OCI-LY1 (cell line): ENCODE measurements at regions not wholly inside any gene's neighbourhood (a gene's known extent, or its start where the extent isn't known, plus 50 kb on each side); places are given as distances from the start of the nearest gene placed in this dataset.

Experiments
- H2AFZ ChIP-seq: fragments of 200-600 bp; sonication (generic), shearing (Covaris generic); 2 replicates; pipeline ENCODE4 v1.6.0; 2014; ENCODE audit warnings: antibody characterized with exemption, mild to moderate bottlenecking, low read length
- H3F3A ChIP-seq: fragments of 200-600 bp; sonication (generic), shearing (Covaris generic); 2 replicates; pipeline ENCODE4 v1.6.0; 2014; ENCODE audit warnings: mild to moderate bottlenecking, antibody characterized with exemption, low read length, moderate library complexity; ENCODE audit not compliant: insufficient read depth
- H3K27ac ChIP-seq: fragments of 200-600 bp; sonication (generic); 2 replicates; pipeline ENCODE4 v1.5.1; 2014; ENCODE audit warnings: low read length, mixed run types, mild to moderate bottlenecking, low read depth; ENCODE audit not compliant: poor library complexity, severe bottlenecking
- H3K27me3 ChIP-seq: fragments of 200-600 bp; sonication (generic); 2 replicates; pipeline ENCODE4 v1.6.0; 2014; ENCODE audit warnings: antibody characterized with exemption, mild to moderate bottlenecking, low read length, moderate library complexity; ENCODE audit not compliant: insufficient read depth
- H3K36me3 ChIP-seq: fragments of 200-600 bp; sonication (generic); 2 replicates; pipeline ENCODE4 v1.6.1; 2014; ENCODE audit warnings: mild to moderate bottlenecking, antibody characterized with exemption, low read length, moderate library complexity, mixed read lengths; ENCODE audit not compliant: insufficient read depth
- H3K4me1 ChIP-seq: fragments of 200-600 bp; sonication (generic); 2 replicates; pipeline ENCODE4 v1.5.1; 2014; ENCODE audit warnings: mild to moderate bottlenecking, low read length, moderate library complexity; ENCODE audit not compliant: insufficient read depth, severe bottlenecking
- H3K4me2 ChIP-seq: fragments of 200-600 bp; sonication (generic), shearing (Covaris generic); 2 replicates; pipeline ENCODE4 v1.6.1; 2014; ENCODE audit warnings: low read length
- H3K4me3 ChIP-seq: fragments of 200-600 bp; sonication (generic); 2 replicates; pipeline ENCODE4 v1.5.1; 2014; ENCODE audit warnings: low read length, low read depth, mild to moderate bottlenecking, mixed read lengths; ENCODE audit not compliant: poor library complexity, severe bottlenecking
- H3K79me2 ChIP-seq: fragments of 200-600 bp; shearing (Covaris generic); 2 replicates; pipeline ENCODE4 v1.6.1; 2016; ENCODE audit warnings: mixed run types, low read length, mixed read lengths; ENCODE audit not compliant: insufficient read depth
- H3K9ac ChIP-seq: fragments of 200-600 bp; sonication (generic), shearing (Covaris generic); 2 replicates; pipeline ENCODE4 v1.6.1; 2014; ENCODE audit warnings: mild to moderate bottlenecking, low read length, mixed read lengths
- H3K9me2 ChIP-seq: fragments of 200-600 bp; sonication (generic), shearing (Covaris generic); 2 replicates; pipeline ENCODE4 v1.6.1; 2014; ENCODE audit warnings: low read depth, mild to moderate bottlenecking, low read length, mixed read lengths
- H3K9me3 ChIP-seq: fragments of 200-600 bp; shearing (Covaris generic); 2 replicates; pipeline ENCODE4 v1.6.1; 2014; ENCODE audit warnings: low read length, mixed read lengths
- H4K20me1 ChIP-seq: fragments of 200-600 bp; sonication (generic), shearing (Covaris generic); 2 replicates; pipeline ENCODE4 v1.6.0; 2016; ENCODE audit warnings: mild to moderate bottlenecking, low read length; ENCODE audit not compliant: insufficient read depth
- CTCF ChIP-seq: fragments of 200-600 bp; sonication (generic), shearing (Covaris generic); IDR thresholded peaks from 2 replicates; pipeline ENCODE4 v1.5.1; 2017; ENCODE audit warnings: mild to moderate bottlenecking, antibody characterized with exemption, low read length, moderate library complexity, mixed read lengths
- EZH2 ChIP-seq: fragments of 200-600 bp; sonication (generic), shearing (Covaris generic); IDR thresholded peaks from 2 replicates; pipeline ENCODE4 v1.8.0; 2017; ENCODE audit warnings: borderline replicate concordance, mixed run types, mild to moderate bottlenecking, antibody characterized with exemption, low read length, moderate library complexity, mixed read lengths

GRCh38 chr18:73613706-73614340 is 533.8 kb downstream of the FBXO15 start:
- Histone ChIP-seq H3K9me3 (no peaks in the 10 kb centered on the region), H3F3A (no peaks in the 10 kb centered on the region), H3K36me3 (no peaks in the 10 kb centered on the region), H3K27me3 (no peaks in the 10 kb centered on the region), H3K4me2 (no peak overlapping the region), H4K20me1 (no peaks in the 10 kb centered on the region), H3K27ac (no peak overlapping the region), H3K4me3 (no peak overlapping the region), H3K79me2 (no peaks in the 10 kb centered on the region), H3K9me2 (no peaks in the 10 kb centered on the region), H2AFZ (no peak overlapping the region), H3K4me1 (no peaks in the 10 kb centered on the region), H3K9ac (no peak overlapping the region)
- TF ChIP-seq EZH2 (no peak), CTCF (no peak)

- no peaks in the 10 kb centered on the region for H3K27me3 ChIP-seq
- H3K36me3 ChIP-seq: no peaks in the 10 kb centered on the region
- no peaks in the 10 kb centered on the region for H3K9me2 ChIP-seq
- no peak overlapping the region for H2AFZ ChIP-seq
- H3K4me2 ChIP-seq: no peak overlapping the region
- H3K79me2 ChIP-seq: no peaks in the 10 kb centered on the region
- no peaks in the 10 kb centered on the region for H4K20me1 ChIP-seq
- no peak overlapping the region for H3K9ac ChIP-seq
- no peak overlapping the region for H3K4me3 ChIP-seq
- no peak overlapping the region for H3K27ac ChIP-seq
- no peaks in the 10 kb centered on the region for H3K9me3 ChIP-seq
- H3F3A ChIP-seq: no peaks in the 10 kb centered on the region
- no peaks in the 10 kb centered on the region for H3K4me1 ChIP-seq
- TF ChIP-seq CTCF: no peak
These were observed 549.6 kb downstream of the FBXO15 start for GRCh38 chr18:73597832-73598615.

GRCh38 chr18:73594749-73595148 is 552.9 kb downstream of the FBXO15 start:
- H3K4me1 ChIP-seq: no peaks in the 10 kb centered on the region
- H3F3A ChIP-seq: no peaks in the 10 kb centered on the region
- no peaks in the 10 kb centered on the region for H3K79me2 ChIP-seq
- H3K9me2 ChIP-seq: no peaks in the 10 kb centered on the region
- H3K9me3 ChIP-seq: no peaks in the 10 kb centered on the region
- TF ChIP-seq EZH2: no peak
- TF ChIP-seq CTCF: no peak
- H3K36me3 ChIP-seq: no peaks in the 10 kb centered on the region
- H3K27ac ChIP-seq: no peak overlapping the region
- no peak overlapping the region for H3K9ac ChIP-seq
- H3K4me2 ChIP-seq: no peak overlapping the region
- no peaks in the 10 kb centered on the region for H4K20me1 ChIP-seq
- no peaks in the 10 kb centered on the region for H3K27me3 ChIP-seq
- no peak overlapping the region for H2AFZ ChIP-seq
- H3K4me3 ChIP-seq: no peak overlapping the region
